ENCODE measurements at regions not wholly inside any gene's neighbourhood (a gene's known extent, or its start where the extent isn't known, plus 50 kb on each side); places are given as distances from the start of the nearest gene placed in this dataset.

DNA sequence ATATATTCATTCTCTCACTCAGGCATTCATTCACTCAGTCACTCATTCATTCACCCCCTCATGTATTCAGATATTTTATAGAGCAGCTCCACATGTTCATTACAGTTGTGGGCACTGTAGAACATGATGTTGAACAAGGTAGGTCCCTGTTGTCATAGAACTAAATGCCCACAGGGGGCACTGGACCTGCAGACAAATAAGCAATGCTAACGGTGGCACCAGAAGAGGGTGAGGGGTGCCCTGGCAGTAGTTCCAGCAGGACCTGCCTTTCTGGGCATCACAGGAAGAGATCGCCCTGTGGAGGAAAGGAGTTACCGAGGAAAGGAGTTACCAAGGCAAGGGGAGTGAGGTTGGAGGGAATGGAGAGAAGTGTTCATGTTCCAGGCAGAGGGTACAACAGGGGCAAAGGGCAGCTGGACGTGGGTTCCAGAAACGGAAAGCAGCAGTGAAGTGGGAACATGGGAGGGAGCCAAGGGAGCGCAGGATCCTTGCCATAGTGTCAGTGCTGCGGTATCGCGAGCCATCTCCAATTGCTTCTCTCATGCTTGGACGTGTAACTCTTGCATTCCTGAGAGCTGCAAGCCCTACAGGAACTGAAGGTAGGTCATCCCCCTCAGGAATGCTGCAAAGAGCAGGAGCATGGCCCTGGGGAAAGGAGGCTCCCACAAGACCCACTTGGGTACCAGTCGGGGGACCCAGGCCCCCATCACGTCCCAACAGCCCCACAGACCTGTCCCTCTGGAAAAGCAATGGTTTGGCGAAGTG, 128.2 kb downstream of the EDN3 start (continued):
- TF ChIP-seq, protein P1, sequence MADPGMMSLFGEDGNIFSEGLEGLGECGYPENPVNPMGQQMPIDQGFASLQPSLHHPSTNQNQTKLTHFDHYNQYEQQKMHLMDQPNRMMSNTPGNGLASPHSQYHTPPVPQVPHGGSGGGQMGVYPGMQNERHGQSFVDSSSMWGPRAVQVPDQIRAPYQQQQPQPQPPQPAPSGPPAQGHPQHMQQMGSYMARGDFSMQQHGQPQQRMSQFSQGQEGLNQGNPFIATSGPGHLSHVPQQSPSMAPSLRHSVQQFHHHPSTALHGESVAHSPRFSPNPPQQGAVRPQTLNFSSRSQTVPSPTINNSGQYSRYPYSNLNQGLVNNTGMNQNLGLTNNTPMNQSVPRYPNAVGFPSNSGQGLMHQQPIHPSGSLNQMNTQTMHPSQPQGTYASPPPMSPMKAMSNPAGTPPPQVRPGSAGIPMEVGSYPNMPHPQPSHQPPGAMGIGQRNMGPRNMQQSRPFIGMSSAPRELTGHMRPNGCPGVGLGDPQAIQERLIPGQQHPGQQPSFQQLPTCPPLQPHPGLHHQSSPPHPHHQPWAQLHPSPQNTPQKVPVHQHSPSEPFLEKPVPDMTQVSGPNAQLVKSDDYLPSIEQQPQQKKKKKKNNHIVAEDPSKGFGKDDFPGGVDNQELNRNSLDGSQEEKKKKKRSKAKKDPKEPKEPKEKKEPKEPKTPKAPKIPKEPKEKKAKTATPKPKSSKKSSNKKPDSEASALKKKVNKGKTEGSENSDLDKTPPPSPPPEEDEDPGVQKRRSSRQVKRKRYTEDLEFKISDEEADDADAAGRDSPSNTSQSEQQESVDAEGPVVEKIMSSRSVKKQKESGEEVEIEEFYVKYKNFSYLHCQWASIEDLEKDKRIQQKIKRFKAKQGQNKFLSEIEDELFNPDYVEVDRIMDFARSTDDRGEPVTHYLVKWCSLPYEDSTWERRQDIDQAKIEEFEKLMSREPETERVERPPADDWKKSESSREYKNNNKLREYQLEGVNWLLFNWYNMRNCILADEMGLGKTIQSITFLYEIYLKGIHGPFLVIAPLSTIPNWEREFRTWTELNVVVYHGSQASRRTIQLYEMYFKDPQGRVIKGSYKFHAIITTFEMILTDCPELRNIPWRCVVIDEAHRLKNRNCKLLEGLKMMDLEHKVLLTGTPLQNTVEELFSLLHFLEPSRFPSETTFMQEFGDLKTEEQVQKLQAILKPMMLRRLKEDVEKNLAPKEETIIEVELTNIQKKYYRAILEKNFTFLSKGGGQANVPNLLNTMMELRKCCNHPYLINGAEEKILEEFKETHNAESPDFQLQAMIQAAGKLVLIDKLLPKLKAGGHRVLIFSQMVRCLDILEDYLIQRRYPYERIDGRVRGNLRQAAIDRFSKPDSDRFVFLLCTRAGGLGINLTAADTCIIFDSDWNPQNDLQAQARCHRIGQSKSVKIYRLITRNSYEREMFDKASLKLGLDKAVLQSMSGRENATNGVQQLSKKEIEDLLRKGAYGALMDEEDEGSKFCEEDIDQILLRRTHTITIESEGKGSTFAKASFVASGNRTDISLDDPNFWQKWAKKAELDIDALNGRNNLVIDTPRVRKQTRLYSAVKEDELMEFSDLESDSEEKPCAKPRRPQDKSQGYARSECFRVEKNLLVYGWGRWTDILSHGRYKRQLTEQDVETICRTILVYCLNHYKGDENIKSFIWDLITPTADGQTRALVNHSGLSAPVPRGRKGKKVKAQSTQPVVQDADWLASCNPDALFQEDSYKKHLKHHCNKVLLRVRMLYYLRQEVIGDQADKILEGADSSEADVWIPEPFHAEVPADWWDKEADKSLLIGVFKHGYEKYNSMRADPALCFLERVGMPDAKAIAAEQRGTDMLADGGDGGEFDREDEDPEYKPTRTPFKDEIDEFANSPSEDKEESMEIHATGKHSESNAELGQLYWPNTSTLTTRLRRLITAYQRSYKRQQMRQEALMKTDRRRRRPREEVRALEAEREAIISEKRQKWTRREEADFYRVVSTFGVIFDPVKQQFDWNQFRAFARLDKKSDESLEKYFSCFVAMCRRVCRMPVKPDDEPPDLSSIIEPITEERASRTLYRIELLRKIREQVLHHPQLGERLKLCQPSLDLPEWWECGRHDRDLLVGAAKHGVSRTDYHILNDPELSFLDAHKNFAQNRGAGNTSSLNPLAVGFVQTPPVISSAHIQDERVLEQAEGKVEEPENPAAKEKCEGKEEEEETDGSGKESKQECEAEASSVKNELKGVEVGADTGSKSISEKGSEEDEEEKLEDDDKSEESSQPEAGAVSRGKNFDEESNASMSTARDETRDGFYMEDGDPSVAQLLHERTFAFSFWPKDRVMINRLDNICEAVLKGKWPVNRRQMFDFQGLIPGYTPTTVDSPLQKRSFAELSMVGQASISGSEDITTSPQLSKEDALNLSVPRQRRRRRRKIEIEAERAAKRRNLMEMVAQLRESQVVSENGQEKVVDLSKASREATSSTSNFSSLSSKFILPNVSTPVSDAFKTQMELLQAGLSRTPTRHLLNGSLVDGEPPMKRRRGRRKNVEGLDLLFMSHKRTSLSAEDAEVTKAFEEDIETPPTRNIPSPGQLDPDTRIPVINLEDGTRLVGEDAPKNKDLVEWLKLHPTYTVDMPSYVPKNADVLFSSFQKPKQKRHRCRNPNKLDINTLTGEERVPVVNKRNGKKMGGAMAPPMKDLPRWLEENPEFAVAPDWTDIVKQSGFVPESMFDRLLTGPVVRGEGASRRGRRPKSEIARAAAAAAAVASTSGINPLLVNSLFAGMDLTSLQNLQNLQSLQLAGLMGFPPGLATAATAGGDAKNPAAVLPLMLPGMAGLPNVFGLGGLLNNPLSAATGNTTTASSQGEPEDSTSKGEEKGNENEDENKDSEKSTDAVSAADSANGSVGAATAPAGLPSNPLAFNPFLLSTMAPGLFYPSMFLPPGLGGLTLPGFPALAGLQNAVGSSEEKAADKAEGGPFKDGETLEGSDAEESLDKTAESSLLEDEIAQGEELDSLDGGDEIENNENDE (IDR thresholded peaks at IDR 0.05; ENCODE audit: insufficient replicate concordance, low read length) = no peak
- TF ChIP-seq NRF1 (IDR thresholded peaks at IDR 0.05; ENCODE audit: low read depth, low read length) (no peak), CBX5 (IDR thresholded peaks at IDR 0.05; ENCODE audit: low read depth, low read length) (no peak), TCF12 (IDR thresholded peaks at IDR 0.05; ENCODE audit: low read depth, low read length) (no peak), CBX8 (IDR thresholded peaks at IDR 0.05; ENCODE audit: borderline replicate concordance, low read depth, low read length) (no peak), RAD21 (IDR thresholded peaks at IDR 0.05 in 1 of 2, conservative IDR thresholded peaks at IDR 0.05 in 1 of 2; ENCODE audit: low read depth in 2 of 2, low read length in 2 of 2) (peak in 1 of 2 experiments; percentile 19; a peak in 1 of 4 replicates), POU5F1 (IDR thresholded peaks at IDR 0.05; ENCODE audit: low read depth, low read length) (no peak)
